ENCODE measurements at regions not wholly inside any gene's neighbourhood (a gene's known extent, or its start where the extent isn't known, plus 50 kb on each side); places are given as distances from the start of the nearest gene placed in this dataset.
"Not testable (repeated sequence)": the region's sequence is repeated elsewhere in the genome, so short reads cannot be mapped to it uniquely, and the experiment has no call there.

DNA sequence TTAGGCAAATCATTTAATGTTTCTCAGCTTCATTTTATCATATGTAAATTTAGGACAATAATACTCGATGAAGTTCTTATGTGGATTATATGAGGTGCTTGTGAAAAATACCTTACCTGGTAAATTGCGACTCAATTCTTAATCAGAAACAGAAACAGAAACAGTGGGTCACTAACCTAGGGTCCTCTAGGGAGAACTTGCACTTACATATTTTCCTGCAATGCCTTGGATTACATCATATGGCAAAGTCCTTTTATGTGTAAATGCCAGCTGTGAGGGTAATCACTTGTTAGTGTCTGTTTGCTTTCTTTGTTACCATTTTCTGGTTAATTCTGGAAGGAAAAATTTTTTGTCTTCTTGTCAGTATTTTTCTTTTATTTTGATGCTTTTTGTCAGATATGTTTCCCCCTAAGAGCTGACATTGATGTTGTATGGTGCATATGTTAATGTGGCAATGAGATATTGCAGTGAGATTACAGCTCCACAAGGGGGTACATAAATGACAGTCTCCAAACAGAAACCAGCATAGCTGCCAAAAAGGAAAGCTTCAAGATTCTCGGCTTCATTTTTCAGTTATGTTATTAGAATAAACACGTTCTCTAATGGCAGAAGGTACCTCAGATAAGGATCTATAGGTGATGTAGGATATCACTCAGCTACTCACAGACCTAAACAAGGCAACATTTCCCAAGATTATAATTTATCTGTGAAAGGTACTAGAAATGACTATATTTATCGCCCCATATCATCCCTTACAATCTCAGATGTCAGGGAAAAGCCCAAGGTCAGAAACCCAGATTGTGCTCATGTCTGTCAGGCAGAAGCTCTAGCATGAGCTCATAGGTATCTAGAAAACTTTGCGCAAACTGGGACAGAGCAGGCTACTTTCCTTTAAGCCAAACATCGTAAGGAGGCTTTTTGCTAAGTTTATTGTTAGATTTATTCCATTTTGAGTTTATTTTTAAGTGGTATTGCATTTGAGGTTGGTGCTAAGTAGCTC, 119.9 kb downstream of the FASLG start:
- no peak overlapping the region for H3K4me3 Mint-ChIP-seq
- H3K36me3 Mint-ChIP-seq (ENCODE audit: low read depth), result no peaks in the 10 kb centered on the region
- CTCF ChIA-PET, result interaction anchor here (0.7 to 2.2 kb wide), 18 partner anchors 12 to 899 kb away, joined by 3 to 16 read pairs (median 4); no protein-coding TSS in a partner anchor
- H3K27me3 Mint-ChIP-seq (ENCODE audit: low read depth), result no peaks in the 10 kb centered on the region
- intact Hi-C loops (cut with micrococcal nuclease), result loop anchor here (1.0 to 2.0 kb wide), 6 partner anchors 33 to 428 kb away; no protein-coding TSS in a partner anchor
- peaks cover 8% of the 10 kb centered on the region for H3K9me3 Mint-ChIP-seq
- no peak for DNase-seq
- no peak overlapping the region for H3K27ac Mint-ChIP-seq
- H3K4me1 Mint-ChIP-seq (ENCODE audit: low read depth), result peaks cover 16% of the 10 kb centered on the region

DNA sequence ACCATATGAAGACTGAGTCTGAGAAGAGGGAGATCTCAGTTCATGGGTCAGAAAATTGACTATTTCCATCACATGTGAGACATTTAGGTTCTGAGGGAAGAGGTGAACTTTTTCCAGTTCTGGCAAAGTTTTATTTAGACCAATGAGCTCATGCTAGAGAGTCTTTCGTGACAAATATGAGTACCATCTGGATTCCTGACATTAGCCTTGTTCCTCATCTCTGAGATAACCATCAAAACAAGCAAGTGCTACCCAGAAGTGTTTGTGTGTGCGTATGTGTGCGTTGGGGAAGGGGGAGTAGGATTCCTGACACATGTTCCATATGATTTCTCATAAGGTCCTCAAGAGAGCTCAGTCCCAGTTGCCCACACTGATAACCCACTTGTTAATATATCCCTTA, 120.6 kb downstream of the FASLG start:
- intact Hi-C loops (cut with micrococcal nuclease), result loop anchor here (1.0 to 2.0 kb wide), 4 partner anchors 34 to 427 kb away; no protein-coding TSS in a partner anchor
- H3K9me3 Mint-ChIP-seq, result peaks cover 8% of the 10 kb centered on the region
- H3K27me3 Mint-ChIP-seq (ENCODE audit: low read depth), result no peaks in the 10 kb centered on the region
- no peak for DNase-seq
- CTCF ChIA-PET, result interaction anchor here (0.5 to 2.2 kb wide), 15 partner anchors 13 to 427 kb away, joined by 3 to 16 read pairs (median 5); no protein-coding TSS in a partner anchor
- H3K27ac Mint-ChIP-seq, result no peak overlapping the region
- H3K36me3 Mint-ChIP-seq (ENCODE audit: low read depth), result no peaks in the 10 kb centered on the region
- no peak overlapping the region for H3K4me3 Mint-ChIP-seq
- H3K4me1 Mint-ChIP-seq (ENCODE audit: low read depth), result peaks cover 16% of the 10 kb centered on the region

DNA sequence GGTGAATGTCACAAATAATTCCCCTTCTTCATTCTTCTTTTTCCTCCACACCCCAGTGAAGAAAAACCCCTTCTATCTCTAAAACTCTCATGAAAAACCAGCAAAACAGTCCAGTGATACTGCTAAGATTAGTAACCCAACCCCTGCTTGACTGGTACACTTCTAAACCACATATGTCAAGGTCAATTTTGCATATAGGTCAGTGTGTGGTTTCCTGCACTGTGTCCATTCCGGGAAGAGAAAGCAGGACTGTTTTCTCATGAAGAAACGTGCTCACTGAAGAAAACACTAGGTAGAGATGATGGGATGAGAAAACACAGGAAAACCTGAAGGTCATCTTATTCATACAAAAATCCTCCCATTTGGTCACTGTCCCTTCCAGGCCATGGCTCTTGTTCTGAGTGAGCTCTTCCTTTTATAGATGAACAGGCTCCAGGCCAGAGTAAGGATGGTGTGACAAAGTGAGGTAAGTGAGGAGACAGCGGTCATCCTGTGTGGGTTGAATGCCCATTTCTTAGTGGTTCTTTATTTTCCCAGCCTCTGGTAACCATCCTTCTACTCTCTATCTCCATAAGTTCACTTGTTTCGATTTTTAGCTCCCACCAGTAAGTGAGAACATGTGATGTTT, 122.7 kb downstream of the FASLG start:
- Mint-ChIP-seq H3K27ac (no peak overlapping the region), H3K4me3 (no peak overlapping the region), H3K9me3 (peaks cover 8% of the 10 kb centered on the region), H3K36me3 (ENCODE audit: low read depth) (no peaks in the 10 kb centered on the region), H3K4me1 (ENCODE audit: low read depth) (peaks cover 16% of the 10 kb centered on the region), H3K27me3 (ENCODE audit: low read depth) (no peaks in the 10 kb centered on the region)
- CTCF ChIA-PET, result interaction anchor here (0.6 kb wide), 1 partner anchor 37 kb away, joined by 3 read pairs; no protein-coding TSS in a partner anchor
- DNase-seq, result no peak
- intact Hi-C loops (cut with micrococcal nuclease), result no loop called here

DNA sequence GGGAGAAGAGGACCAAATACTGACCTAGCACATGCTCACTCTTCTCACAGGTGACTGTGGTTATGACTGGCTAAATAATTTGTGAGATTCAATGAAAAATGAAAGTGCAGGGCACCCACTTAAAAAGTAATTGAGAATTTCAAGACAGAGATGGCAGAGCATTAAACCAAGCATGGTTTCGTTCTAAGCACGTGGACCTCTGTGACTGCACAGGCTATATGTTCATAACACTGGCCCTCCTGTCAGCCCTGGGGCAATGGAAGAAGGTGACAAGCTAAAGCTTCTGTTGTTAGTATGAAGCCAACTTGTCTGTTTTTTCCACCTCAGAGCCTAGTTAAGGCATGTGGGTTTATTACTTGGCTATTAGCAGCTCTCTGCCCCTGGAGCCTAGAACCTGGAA, 130.9 kb downstream of the FASLG start:
- DNase-seq, result no peak
- intact Hi-C loops (cut with micrococcal nuclease), result no loop called here
- Mint-ChIP-seq H3K9me3 (no peaks in the 10 kb centered on the region), H3K4me1 (ENCODE audit: low read depth) (no peaks in the 10 kb centered on the region), H3K4me3 (no peak overlapping the region), H3K27me3 (ENCODE audit: low read depth) (no peaks in the 10 kb centered on the region), H3K27ac (no peak overlapping the region), H3K36me3 (ENCODE audit: low read depth) (no peaks in the 10 kb centered on the region)
- CTCF ChIA-PET, result no interaction called here

DNA sequence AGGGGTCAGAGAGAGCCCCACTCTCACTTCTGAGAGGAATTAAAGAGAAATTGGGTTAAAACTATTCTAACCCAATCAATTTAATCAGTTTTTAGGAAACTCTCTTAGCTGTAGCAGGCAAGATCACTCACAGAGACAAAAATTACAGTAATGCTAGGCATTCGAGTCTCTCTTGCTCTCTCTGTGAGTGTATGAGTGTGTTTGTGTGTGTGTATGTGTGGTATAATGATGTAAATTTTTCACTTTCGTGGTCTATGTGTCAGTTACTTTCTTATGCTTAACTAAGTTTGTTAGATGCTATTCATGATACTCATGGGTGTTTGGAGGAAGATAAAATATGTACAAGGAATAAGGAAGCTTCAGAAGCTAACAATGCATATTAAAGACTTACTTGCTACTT, 131.3 kb downstream of the FASLG start:
- H3K27me3 Mint-ChIP-seq (ENCODE audit: low read depth), result no peaks in the 10 kb centered on the region

DNA sequence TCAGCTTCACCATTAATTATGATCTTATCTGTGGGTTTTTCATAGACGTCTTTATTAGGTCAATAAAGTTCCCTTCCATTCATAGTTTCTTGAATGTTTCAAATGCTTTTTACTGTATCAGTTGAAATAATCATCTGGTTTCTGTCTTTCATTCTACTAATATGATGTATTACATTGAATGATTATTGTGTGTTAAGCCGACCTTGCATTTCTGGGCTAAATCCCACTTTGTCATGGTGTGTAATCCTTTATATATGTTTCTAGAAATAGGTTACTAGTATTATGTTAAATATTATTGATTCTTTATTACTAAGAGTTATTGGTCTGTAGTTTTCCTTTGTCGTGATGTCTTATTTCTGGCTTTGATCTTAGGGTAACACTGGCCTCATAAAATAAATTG, 134.9 kb downstream of the FASLG start:
- no peak for DNase-seq
- no peaks in the 10 kb centered on the region for H3K27me3 Mint-ChIP-seq (ENCODE audit: low read depth)
- no peak overlapping the region for H3K27ac Mint-ChIP-seq
- intact Hi-C loops (cut with micrococcal nuclease), result no loop called here
- CTCF ChIA-PET, result interaction anchor here (0.6 to 1.3 kb wide), 2 partner anchors 16 to 462 kb away, joined by 3 to 7 read pairs; no protein-coding TSS in a partner anchor
- no peak overlapping the region for H3K4me3 Mint-ChIP-seq
- no peaks in the 10 kb centered on the region for H3K4me1 Mint-ChIP-seq (ENCODE audit: low read depth)
- no peaks in the 10 kb centered on the region for H3K9me3 Mint-ChIP-seq
- H3K36me3 Mint-ChIP-seq (ENCODE audit: low read depth), result no peaks in the 10 kb centered on the region

More for the DNA sequence above, 131.3 kb downstream of the FASLG start:
- Mint-ChIP-seq H3K36me3 (ENCODE audit: low read depth) (no peaks in the 10 kb centered on the region), H3K4me3 (no peak overlapping the region), H3K27ac (no peak overlapping the region), H3K9me3 (no peaks in the 10 kb centered on the region), H3K4me1 (ENCODE audit: low read depth) (no peaks in the 10 kb centered on the region)
- no peak for DNase-seq
- intact Hi-C loops (cut with micrococcal nuclease), result no loop called here
- CTCF ChIA-PET, result no interaction called here

DNA sequence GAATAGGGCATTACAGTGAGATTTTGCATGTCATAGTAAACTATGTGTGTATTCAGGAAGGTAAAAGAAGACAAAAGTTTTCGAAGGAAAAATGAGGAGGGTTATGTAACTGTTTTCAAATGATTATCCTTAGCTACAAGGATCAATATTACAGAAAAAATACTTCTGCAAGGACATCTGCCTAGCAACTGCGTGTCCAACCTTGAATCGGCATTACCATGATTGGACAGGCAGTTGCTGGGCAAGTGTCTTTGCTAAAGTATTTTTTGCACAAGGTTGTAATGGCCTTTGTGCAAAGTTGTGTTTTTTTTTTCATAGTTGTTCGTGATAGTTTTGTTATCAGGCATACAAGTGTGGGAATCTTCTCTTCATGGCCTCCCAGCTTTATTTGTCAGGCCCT, 136.8 kb downstream of the FASLG start:
- H3K27me3 Mint-ChIP-seq (ENCODE audit: low read depth), result no peaks in the 10 kb centered on the region
- H3K27ac Mint-ChIP-seq, result no peak overlapping the region
- intact Hi-C loops (cut with micrococcal nuclease), result no loop called here
- DNase-seq, result no peak
- no peaks in the 10 kb centered on the region for H3K36me3 Mint-ChIP-seq (ENCODE audit: low read depth)
- H3K4me1 Mint-ChIP-seq (ENCODE audit: low read depth), result no peaks in the 10 kb centered on the region
- CTCF ChIA-PET, result interaction anchor here (0.7 kb wide), 1 partner anchor 32 kb away, joined by 3 read pairs; no protein-coding TSS in a partner anchor
- no peak overlapping the region for H3K4me3 Mint-ChIP-seq
- no peaks in the 10 kb centered on the region for H3K9me3 Mint-ChIP-seq

DNA sequence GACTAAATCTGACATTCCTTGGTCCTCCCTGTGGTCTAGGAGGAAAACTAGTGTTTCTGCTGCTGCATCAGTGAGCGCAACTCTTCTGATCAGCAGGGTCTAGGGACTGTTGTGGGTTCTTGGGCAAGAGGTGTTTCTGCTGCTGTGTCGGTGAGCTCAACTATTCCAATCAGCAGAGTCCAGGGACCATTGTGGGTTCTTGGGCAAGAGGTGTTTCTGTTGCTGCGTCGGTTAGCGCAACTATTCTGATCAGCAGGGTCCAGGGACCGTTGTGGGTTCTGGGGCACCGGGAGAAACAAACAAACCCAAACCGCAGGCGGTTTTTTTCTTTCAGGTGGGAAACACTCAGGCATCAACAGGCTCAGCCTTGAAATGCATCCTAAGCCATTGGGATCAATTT, 140.9 kb downstream of the FASLG start:
- CTCF ChIA-PET; H3K4me3 Mint-ChIP-seq; H3K36me3 Mint-ChIP-seq (ENCODE audit: low read depth); DNase-seq; H3K27ac Mint-ChIP-seq; intact Hi-C loops (cut with micrococcal nuclease); H3K4me1 Mint-ChIP-seq (ENCODE audit: low read depth); H3K27me3 Mint-ChIP-seq (ENCODE audit: low read depth): not testable (repeated sequence)
- peaks cover 14% of the 10 kb centered on the region for H3K9me3 Mint-ChIP-seq

DNA sequence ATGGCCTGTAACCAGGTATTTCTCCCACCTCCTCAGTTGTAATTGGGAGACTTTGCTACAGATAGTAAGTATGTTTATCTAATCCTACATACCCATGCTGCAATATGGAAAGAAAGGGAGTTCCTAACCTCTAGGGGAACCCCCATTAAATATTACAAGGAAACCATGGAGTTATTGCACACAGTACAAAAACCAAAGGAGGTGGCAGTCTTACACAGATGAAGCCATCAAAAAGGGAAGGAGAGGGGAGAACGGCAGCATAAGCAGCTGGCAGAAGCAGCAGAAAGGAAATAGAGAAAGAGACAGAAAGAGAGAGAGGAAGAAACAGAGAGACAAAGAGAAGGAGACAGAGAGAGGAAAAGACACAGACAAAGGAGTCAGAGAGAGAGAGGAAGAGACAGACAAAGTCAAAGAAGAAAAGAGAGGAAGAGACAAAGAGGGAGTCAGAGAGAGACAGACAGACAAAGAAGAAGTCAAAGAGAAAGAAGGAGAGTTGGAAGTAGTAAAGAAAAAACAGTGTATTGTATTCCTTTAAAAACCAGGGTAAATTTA, 142.9 kb downstream of the FASLG start:
- CTCF ChIA-PET, result no interaction called here
- no peak overlapping the region for H3K27ac Mint-ChIP-seq
- intact Hi-C loops (cut with micrococcal nuclease), result no loop called here
- DNase-seq, result no peak
- peaks cover 18% of the 10 kb centered on the region for H3K9me3 Mint-ChIP-seq
- no peak overlapping the region for H3K4me3 Mint-ChIP-seq
- H3K27me3 Mint-ChIP-seq (ENCODE audit: low read depth), result no peaks in the 10 kb centered on the region
- no peaks in the 10 kb centered on the region for H3K36me3 Mint-ChIP-seq (ENCODE audit: low read depth)
- peaks cover 3% of the 10 kb centered on the region for H3K4me1 Mint-ChIP-seq (ENCODE audit: low read depth)

DNA sequence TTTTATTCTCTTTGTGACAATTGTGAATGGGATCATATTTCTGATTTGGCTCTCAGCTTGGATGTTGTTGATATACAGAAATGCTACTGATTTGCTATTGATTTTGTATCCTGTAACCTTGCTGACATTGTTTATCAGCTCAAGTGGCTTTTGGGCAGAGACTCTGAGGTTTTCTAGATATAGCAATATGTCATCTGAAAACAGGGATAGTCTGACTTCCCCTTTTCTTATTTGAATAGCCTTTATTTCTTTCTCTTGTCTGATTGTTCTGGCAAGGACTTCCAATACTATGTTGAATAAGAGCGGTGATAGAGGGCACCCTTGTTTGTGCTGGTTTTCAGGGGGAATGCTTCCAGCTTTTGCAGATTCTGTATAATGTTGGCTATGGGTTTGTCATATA, 150.8 kb downstream of the FASLG start:
- intact Hi-C loops (cut with micrococcal nuclease), result no loop called here
- DNase-seq, result no peak
- H3K4me3 Mint-ChIP-seq, result no peak overlapping the region
- peaks cover 18% of the 10 kb centered on the region for H3K9me3 Mint-ChIP-seq
- CTCF ChIA-PET, result no interaction called here
- H3K36me3 Mint-ChIP-seq (ENCODE audit: low read depth), result peaks cover 2% of the 10 kb centered on the region
- H3K4me1 Mint-ChIP-seq (ENCODE audit: low read depth), result peaks cover 6% of the 10 kb centered on the region
- no peak overlapping the region for H3K27ac Mint-ChIP-seq
- H3K27me3 Mint-ChIP-seq (ENCODE audit: low read depth), result no peaks in the 10 kb centered on the region

DNA sequence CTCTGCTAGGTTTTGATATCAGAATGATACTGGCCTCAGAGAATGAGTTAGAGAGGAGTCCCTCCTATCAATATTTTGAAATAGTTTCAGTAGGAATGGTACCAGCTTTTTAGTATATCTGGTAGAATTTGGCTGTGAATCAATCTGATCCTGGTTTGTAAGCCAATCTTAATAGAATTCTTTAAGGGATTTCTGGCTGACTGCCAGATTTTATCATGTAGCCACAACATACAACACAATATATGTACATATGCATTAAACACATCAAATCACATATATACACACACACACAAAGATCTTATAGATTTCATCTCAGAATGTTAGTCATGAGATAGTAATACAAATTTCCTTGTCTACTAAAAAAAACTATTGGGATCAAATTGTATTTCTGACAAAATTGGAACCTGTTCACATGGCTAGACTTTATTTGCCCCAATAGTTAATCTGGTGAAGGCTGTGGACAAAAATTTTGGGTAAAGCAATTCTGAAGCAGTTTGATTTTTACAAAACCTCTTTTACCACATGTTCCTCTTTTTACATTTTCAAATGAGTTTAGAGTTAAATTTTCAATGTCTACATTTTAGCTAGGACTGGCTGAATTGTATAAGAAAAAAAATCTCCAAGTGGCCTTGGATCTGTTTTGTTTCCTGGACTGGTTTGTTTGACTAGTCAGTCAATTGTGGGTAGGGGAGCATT, 151.7 kb downstream of the FASLG start:
- CTCF ChIA-PET, result no interaction called here
- Mint-ChIP-seq H3K36me3 (ENCODE audit: low read depth) (peaks cover 9% of the 10 kb centered on the region), H3K9me3 (peaks cover 27% of the 10 kb centered on the region), H3K4me3 (no peak overlapping the region), H3K27me3 (ENCODE audit: low read depth) (no peaks in the 10 kb centered on the region), H3K4me1 (ENCODE audit: low read depth) (peaks cover 8% of the 10 kb centered on the region), H3K27ac (no peak overlapping the region)
- DNase-seq, result no peak
- intact Hi-C loops (cut with micrococcal nuclease), result no loop called here

DNA sequence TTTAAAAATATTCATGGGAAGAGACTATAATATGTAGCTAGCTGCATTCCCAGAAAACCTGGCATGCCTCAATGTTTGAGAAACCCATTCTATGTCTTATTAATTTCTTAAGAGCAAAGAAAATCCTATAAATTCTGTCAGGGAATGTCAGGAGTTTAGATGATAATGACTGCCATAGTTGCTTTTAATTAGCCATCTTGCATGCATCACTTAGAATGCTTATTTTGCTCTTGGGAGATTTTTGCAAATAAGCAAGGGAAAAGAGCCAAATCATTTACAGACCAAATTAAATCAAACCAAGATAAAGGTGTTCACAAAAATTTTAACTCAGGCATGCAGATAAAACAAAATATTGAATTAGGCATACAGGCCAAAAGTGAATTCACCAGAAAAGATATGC, 152.8 kb downstream of the FASLG start:
- H3K27me3 Mint-ChIP-seq (ENCODE audit: low read depth), result no peaks in the 10 kb centered on the region
- H3K9me3 Mint-ChIP-seq, result peaks cover 26% of the 10 kb centered on the region
- no peak overlapping the region for H3K27ac Mint-ChIP-seq
- CTCF ChIA-PET, result no interaction called here
- intact Hi-C loops (cut with micrococcal nuclease), result no loop called here
- H3K4me3 Mint-ChIP-seq, result no peak overlapping the region
- peaks cover 12% of the 10 kb centered on the region for H3K36me3 Mint-ChIP-seq (ENCODE audit: low read depth)
- peaks cover 11% of the 10 kb centered on the region for H3K4me1 Mint-ChIP-seq (ENCODE audit: low read depth)
- DNase-seq, result no peak
